ENCODE measurements at regions not wholly inside any gene's neighbourhood (a gene's known extent, or its start where the extent isn't known, plus 50 kb on each side); places are given as distances from the start of the nearest gene placed in this dataset.
"Not testable (repeated sequence)": the region's sequence is repeated elsewhere in the genome, so short reads cannot be mapped to it uniquely, and the experiment has no call there.

- not testable (repeated sequence) for TF ChIP-seq ZNF274 (IDR thresholded peaks at IDR 0.05; ENCODE audit: low read depth, low read length); YY1 (IDR thresholded peaks at IDR 0.05; ENCODE audit: insufficient read depth, insufficient read length); SUZ12 (IDR thresholded peaks at IDR 0.05; ENCODE audit: extremely low read depth, insufficient read depth, insufficient read length)
Observed at GRCh38 chr4:104326991-104327694, 167.6 kb downstream of the CXXC4 start.

All from NT2/D1 (cell line).